HG03159 (cell line): ENCODE measurements at regions not wholly inside any gene's neighbourhood (a gene's known extent, or its start where the extent isn't known, plus 50 kb on each side); places are given as distances from the start of the nearest gene placed in this dataset.

Experiments
- ATAC-seq: cut with Tn5 transposase; IDR thresholded peaks from one replicate; pipeline ENCODE4 v1.9.1; 2021; ENCODE audit warnings: mild to moderate bottlenecking, moderate library complexity; ENCODE audit not compliant: unreplicated experiment

DNA sequence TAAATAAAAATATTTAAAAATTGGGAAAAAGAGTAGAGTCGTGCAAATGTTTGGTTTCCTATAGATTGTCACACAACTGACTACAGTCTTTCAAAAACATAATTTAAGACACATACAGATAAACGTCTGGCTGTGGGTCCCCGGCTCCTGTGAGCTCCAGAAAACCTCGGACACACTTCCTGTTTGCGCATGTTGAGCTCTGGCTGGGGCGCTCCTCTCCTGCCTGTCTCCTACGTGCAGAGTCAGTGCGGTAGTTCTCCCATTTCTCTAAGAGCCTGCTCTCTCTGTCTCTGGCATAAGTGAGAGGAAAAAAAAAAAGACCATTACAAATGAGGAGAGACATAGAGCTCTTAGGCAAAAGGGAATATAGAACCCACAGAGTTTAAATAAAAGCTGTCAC is 128.2 kb upstream of the OBI1 start:
- ATAC-seq = no peak

DNA sequence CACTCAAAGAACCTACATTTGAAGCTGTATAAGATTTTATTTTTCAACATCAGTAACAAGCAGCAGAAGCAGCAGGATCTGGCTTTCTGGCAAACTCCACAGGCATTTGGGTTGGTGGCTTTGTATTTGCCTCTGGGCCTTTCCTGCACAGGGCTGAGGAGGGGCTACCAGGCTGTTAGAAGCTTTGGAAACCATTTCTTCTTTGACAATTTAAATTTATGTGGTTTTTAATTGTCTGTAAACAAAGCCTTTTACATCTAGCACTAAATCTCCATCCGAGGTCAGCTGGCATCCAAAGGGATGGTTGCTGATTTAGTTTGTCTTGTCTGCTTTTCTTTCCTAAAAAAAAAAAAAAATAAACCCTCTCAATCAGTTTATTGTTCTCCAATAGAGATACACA is 127.5 kb upstream of the OBI1 start:
- no peak for ATAC-seq

DNA sequence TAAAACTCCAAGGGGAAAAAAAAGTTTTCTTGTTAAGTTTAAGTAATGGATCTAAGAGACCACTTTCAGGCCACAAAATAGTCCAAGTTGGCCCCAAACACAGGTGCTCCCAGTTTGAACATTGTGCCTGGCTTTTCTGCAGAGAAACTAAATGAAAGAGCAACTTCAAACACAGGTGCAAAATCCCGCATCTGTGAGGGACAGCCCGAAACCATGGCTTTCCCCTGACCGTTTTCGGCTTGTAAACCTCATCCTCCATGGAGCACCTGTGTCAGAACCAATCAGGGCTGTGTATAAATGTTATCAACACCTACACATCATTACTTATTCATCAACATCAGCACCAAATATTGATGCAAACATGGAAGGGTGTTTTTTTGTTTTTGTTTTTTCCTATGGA is 126.8 kb upstream of the OBI1 start:
- no peak for ATAC-seq

DNA sequence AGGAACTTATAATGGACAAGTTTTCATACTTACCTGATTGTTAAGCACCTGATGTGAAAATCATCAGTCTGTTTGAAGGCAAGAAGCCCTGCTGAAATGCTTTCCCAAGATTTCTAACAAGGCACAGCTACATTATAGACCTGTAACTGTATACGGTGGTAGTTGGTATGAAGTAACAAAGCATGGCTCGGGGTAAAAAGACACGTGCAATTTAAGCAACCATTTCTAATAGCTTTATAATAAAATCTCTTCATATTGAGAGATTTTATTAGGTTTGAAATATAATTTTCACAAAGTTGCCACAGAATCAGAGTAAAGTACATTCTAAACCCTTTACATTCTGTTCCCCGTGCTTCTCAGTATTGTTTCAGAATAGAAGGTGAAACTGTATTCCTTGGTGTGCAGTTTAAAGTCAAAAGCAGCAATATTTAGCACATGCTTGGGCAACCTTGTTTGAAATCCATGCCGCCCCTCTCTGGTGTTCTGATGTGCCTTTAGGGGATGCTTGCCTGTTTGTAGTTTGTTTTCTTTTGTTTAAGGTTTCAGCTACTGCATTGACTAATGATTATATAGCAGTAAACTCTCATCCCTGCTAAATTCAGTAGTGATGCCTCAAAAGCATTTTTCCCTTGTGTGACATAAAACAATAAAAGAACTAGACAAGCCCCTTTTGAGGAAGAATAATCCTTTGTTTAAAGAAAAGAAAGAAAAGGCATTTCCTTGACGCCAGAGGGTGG is 125.2 kb upstream of the OBI1 start:
- ATAC-seq = no peak

- ATAC-seq = no peak
Measured at GRCh38 chr13:78780708-78781107, 121.8 kb upstream of the OBI1 start.

GRCh38 chr13:78779608-78780007 is 120.7 kb upstream of the OBI1 start:
- no peak for ATAC-seq

GRCh38 chr13:78777976-78778375 is 119.0 kb upstream of the OBI1 start:
- no peak for ATAC-seq

- ATAC-seq = no peak
Measured at GRCh38 chr13:78777396-78777795, 118.4 kb upstream of the OBI1 start.

- no peak for ATAC-seq
Measured at GRCh38 chr13:78772933-78773332, 114.0 kb upstream of the OBI1 start.

- no peak for ATAC-seq
Measured at GRCh38 chr13:78770601-78771000, 111.6 kb upstream of the OBI1 start.

DNA sequence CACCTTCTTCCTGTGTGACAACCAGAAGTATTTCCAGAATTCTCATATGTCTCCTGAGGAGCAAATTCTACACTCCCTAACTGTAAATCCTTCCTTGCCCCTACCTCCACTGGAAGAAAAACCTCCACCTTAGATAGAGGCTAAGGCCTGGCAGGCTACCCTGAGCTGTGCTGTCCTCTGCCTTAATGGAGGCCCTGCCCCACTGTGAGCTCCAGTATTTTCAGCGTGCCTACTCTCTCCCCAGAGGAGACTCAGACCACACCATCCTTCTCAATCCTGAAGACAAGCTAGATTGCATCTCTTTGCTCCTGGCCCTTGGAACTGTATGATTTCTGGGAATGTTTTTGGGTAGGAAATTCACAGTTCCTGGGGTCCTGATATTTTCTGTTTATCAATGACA is 110.0 kb upstream of the OBI1 start:
- no peak for ATAC-seq

DNA sequence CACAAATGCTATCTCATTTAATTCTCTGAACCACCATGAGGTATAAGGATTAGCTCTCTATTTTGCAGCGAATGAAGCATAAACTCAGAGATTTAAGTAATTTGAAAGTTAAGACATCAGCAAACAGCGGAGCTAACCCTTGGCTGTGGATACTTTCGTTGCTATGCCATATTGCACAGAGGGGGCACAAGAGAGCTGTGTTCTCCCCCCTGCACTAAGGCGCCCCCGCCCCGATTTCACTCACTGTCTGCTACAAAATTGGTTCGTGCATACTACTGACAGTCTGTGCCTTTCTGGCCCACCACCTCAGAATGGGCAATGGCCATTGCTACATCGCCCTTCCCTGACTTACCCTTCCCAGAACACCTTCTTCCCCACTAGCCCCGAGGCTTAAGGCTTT is 105.7 kb upstream of the OBI1 start:
- no peak for ATAC-seq

DNA sequence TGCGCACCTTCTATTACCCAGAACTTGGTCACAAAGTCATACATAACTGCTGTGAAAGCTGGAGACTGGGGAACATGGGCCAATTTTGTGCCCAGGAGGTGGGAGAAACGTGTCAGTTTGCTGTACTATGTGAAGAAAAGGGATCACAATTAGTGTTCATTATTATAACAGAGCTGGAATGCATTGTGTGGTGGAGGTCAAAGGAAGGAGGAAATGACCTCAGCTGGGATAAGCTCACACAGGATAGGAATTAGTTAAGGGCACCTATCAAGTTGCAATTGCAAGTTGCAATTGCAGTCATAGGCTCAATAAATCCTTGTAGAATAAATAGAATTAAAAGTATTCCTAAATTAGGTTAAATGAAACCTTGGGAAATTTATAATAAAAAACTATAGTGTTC is 103.9 kb upstream of the OBI1 start:
- no peak for ATAC-seq

DNA sequence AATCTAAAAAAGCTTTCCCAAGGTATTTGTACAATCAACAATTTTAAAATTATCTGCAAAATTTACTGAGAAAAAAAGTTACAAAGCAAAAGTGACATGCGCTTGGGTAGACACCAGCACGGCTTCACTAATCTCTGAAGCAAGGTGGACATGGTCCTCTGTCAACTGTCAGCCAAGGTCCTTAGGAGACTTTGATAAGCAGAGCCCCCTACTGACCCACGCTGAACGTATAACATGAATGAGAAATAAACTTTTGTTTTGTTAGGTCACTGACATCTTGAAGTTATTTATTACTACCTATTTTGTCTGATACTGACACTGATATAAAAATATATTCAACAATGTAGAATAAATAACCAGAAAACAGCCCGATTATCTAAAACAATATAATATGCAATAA is 100.7 kb upstream of the OBI1 start:
- no peak for ATAC-seq

- ATAC-seq = no peak
Measured at GRCh38 chr13:78758549-78758948, 99.6 kb upstream of the OBI1 start.

- ATAC-seq = no peak
Measured at GRCh38 chr13:78753435-78753834, 94.5 kb upstream of the OBI1 start.

GRCh38 chr13:78750735-78751134 is 91.8 kb upstream of the OBI1 start:
- no peak for ATAC-seq

GRCh38 chr13:78743973-78744372 is 85.0 kb upstream of the OBI1 start:
- no peak for ATAC-seq

GRCh38 chr13:78742659-78743058 is 83.7 kb upstream of the OBI1 start:
- ATAC-seq = no peak

DNA sequence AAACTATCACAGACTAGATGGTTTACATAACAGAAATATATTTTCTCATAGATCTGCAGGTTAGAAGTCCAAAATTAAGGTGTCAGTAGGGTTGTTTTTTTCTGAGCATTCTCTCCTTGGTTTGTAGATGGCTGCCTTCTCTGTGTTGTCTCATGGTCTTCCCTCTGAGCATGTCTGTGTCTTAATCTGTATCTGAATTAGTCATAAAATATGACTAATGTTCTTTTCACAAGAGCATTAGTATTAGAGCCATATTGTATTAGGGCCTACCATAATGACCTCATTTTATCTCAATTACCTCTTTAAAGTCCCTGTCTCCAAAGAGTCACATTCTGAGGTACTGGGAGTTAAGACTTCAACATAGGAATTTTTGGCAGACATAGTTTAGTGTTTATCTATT is 77.2 kb upstream of the OBI1 start:
- no peak for ATAC-seq

GRCh38 chr13:78732445-78733017 is 73.6 kb upstream of the OBI1 start:
- no peak for ATAC-seq

DNA sequence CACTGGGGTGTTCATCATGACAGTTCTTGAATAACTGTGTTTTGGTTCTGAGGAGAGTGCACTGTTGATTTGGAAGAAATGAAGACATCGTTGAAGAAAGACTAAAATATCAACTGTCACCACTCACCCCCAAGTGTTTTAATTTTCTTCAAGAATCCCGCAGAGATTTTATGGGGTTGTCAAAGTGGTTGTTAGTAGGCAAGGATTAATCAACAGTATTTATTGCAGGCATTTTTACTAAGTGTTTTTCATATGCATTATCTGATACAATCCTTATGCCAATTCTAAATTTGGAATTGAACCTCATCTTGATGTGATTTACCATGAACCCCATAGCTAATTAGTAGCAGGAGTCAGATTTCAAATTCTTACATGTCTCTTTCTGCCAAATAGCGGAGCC is 63.7 kb upstream of the OBI1 start:
- ATAC-seq = no peak

- no peak for ATAC-seq
Measured at GRCh38 chr13:78719367-78719766, 60.4 kb upstream of the OBI1 start.
